Natural killer cell (primary cell): ENCODE measurements at regions not wholly inside any gene's neighbourhood (a gene's known extent, or its start where the extent isn't known, plus 50 kb on each side); places are given as distances from the start of the nearest gene placed in this dataset.
"Not testable (repeated sequence)": the region's sequence is repeated elsewhere in the genome, so short reads cannot be mapped to it uniquely, and the experiment has no call there.

Experiments
- ATAC-seq, 3 donors: fragments of 150-1000 bp in 2 of 3; fragments of 200-7000 bp in 1 of 3; cut with Tn5 transposase; 1 replicate in 1 of 3; 2 replicates in 2 of 3; pipeline ENCODE4 v1.10.0; 2021; ENCODE audit warnings: mild to moderate bottlenecking in 2 of 3, moderate library complexity in 2 of 3
- DNase-seq, 2 donors: peaks; one replicate each; pipeline versions ENCODE4 v3.0.0 to v3.0.0-alpha.2; 2013 to 2021; ENCODE audit warnings: mixed read lengths in 1 of 2
- H3K27ac ChIP-seq: one replicate; pipeline ENCODE4 v1.5.1; 2013; ENCODE audit warnings: mild to moderate bottlenecking, low read length
- H3K27me3 ChIP-seq: one replicate; pipeline ENCODE4 v1.6.1; 2013; ENCODE audit warnings: low read length; ENCODE audit not compliant: control insufficient read depth, insufficient read depth
- H3K36me3 ChIP-seq: one replicate; pipeline ENCODE4 v1.6.1; 2013; ENCODE audit warnings: low read length; ENCODE audit not compliant: control insufficient read depth, insufficient read depth
- H3K4me1 ChIP-seq: one replicate; pipeline ENCODE4 v1.6.1; 2013; ENCODE audit warnings: low read length; ENCODE audit not compliant: control insufficient read depth, insufficient read depth
- H3K4me3 ChIP-seq: one replicate; pipeline ENCODE4 v1.5.1; 2013; ENCODE audit warnings: low read length
- H3K9me3 ChIP-seq: one replicate; pipeline ENCODE4 v1.6.1; 2013; ENCODE audit warnings: low read length; ENCODE audit not compliant: control insufficient read depth, insufficient read depth
- H3K27ac Mint-ChIP-seq, 2 donors: one replicate each; pipeline ENCODE4 v1.8.0; 2022; ENCODE audit warnings: mild to moderate bottlenecking in 2 of 2, mixed read lengths in 2 of 2, moderate library complexity in 1 of 2
- H3K27me3 Mint-ChIP-seq, 2 donors: one replicate each; pipeline ENCODE4 v1.8.0; 2022; ENCODE audit warnings: low read depth in 2 of 2, mixed read lengths in 2 of 2
- H3K36me3 Mint-ChIP-seq: one replicate; pipeline ENCODE4 v1.8.0; 2022; ENCODE audit warnings: mixed read lengths
- H3K4me1 Mint-ChIP-seq, 2 donors: one replicate each; pipeline ENCODE4 v1.8.0; 2022; ENCODE audit warnings: mixed read lengths in 2 of 2
- H3K4me3 Mint-ChIP-seq: one replicate; pipeline ENCODE4 v1.8.0; 2022; ENCODE audit warnings: mild to moderate bottlenecking, moderate library complexity, mixed read lengths
- H3K9me3 Mint-ChIP-seq, 2 donors: one replicate each; pipeline ENCODE4 v1.8.0; 2022; ENCODE audit warnings: mixed read lengths in 2 of 2
- CTCF ChIP-seq: fragments of 200-600 bp; IDR thresholded peaks from one replicate; pipeline ENCODE4 v1.8.0; 2022; ENCODE audit warnings: antibody characterized with exemption
- WGBS: methylation state at CpG from one replicate; pipeline ENCODE4 v1.1.7; 2013; ENCODE audit warnings: missing lambda C conversion rate; ENCODE audit not compliant: insufficient coverage; 5-methylcytosine and 5-hydroxymethylcytosine counted together
- intact Hi-C: fragments of 100-400 bp; cut with micrococcal nuclease; formaldehyde crosslinking; loops from one replicate; pipeline ENCODE4 v1.14.2; 2022

- H3K4me1 ChIP-seq, result no peaks in the 10 kb centered on the region
- Mint-ChIP-seq H3K4me3 (no peak overlapping the region), H3K27me3 (peaks cover 0 to 11% of the 10 kb centered on the region in 2 donors), H3K27ac (no peak overlapping the region), H3K9me3 (peaks cover 7 to 14% of the 10 kb centered on the region in 2 donors), H3K36me3 (peaks cover 12% of the 10 kb centered on the region), H3K4me1 (no peaks in the 10 kb centered on the region)
- no peak overlapping the region for H3K27ac ChIP-seq
- no peak for TF ChIP-seq CTCF
- H3K36me3 ChIP-seq, result no peaks in the 10 kb centered on the region
- H3K9me3 ChIP-seq, result no peaks in the 10 kb centered on the region
- H3K27me3 ChIP-seq, result no peaks in the 10 kb centered on the region
- intact Hi-C loops, result no loop called here
- WGBS, result no CpG with 5 or more reads among the region's 1 CpG
- no peak for DNase-seq
- H3K4me3 ChIP-seq, result no peak overlapping the region
- no peak for ATAC-seq
These were observed 445.1 kb upstream of the RASGRP1 start for GRCh38 chr15:39009740-39010139.

- peaks cover 12% of the 10 kb centered on the region for H3K36me3 Mint-ChIP-seq
- H3K4me1 ChIP-seq, H3K4me3 ChIP-seq, intact Hi-C loops, H3K27me3 ChIP-seq, H3K27ac ChIP-seq, DNase-seq, ATAC-seq, H3K4me3 Mint-ChIP-seq, H3K4me1 Mint-ChIP-seq, H3K27ac Mint-ChIP-seq, H3K9me3 ChIP-seq, H3K36me3 ChIP-seq: not testable (repeated sequence)
- H3K9me3 Mint-ChIP-seq, result peaks cover 7 to 14% of the 10 kb centered on the region in 2 donors
- WGBS, result 89% methylated on average over 3 of the region's 3 CpGs
- peaks cover 0 to 13% of the 10 kb centered on the region in 2 donors for H3K27me3 Mint-ChIP-seq
These were observed 446.5 kb upstream of the RASGRP1 start for GRCh38 chr15:39011066-39011465.

GRCh38 chr15:39013262-39013661 lies 448.6 kb upstream of the RASGRP1 start:
- H3K4me1 Mint-ChIP-seq, result no peaks in the 10 kb centered on the region
- H3K27me3 Mint-ChIP-seq, result peaks cover 4 to 14% of the 10 kb centered on the region in 2 donors
- WGBS, result 79% methylated on average over 12 of the region's 12 CpGs
- ATAC-seq (no peak), DNase-seq (no peak)
- no peak overlapping the region for H3K4me3 Mint-ChIP-seq
- Histone ChIP-seq H3K27ac (no peak overlapping the region), H3K4me3 (no peak overlapping the region), H3K27me3 (no peaks in the 10 kb centered on the region), H3K36me3 (no peaks in the 10 kb centered on the region), H3K4me1 (no peaks in the 10 kb centered on the region), H3K9me3 (no peaks in the 10 kb centered on the region)
- no peak for TF ChIP-seq CTCF
- intact Hi-C loops, result no loop called here
- peaks cover 7 to 14% of the 10 kb centered on the region in 2 donors for H3K9me3 Mint-ChIP-seq
- peaks cover 12% of the 10 kb centered on the region for H3K36me3 Mint-ChIP-seq
- no peak overlapping the region for H3K27ac Mint-ChIP-seq

GRCh38 chr15:39014682-39015081 lies 450.1 kb upstream of the RASGRP1 start:
- Mint-ChIP-seq H3K4me1 (no peaks in the 10 kb centered on the region), H3K27ac (no peak overlapping the region), H3K36me3 (peaks cover 10% of the 10 kb centered on the region), H3K9me3 (peaks cover 7 to 10% of the 10 kb centered on the region in 2 donors), H3K4me3 (no peak overlapping the region), H3K27me3 (peaks cover 16 to 19% of the 10 kb centered on the region in 2 donors)
- H3K36me3 ChIP-seq, result no peaks in the 10 kb centered on the region
- no peak for TF ChIP-seq CTCF
- ATAC-seq (no peak), DNase-seq (no peak)
- WGBS, result 0% methylated on average over 1 of the region's 1 CpG
- intact Hi-C loops, result no loop called here
- no peak overlapping the region for H3K27ac ChIP-seq
- H3K4me3 ChIP-seq, result no peak overlapping the region
- H3K4me1 ChIP-seq, result no peaks in the 10 kb centered on the region
- no peaks in the 10 kb centered on the region for H3K9me3 ChIP-seq
- no peaks in the 10 kb centered on the region for H3K27me3 ChIP-seq
